Breast epithelium (tissue), 3 donors: ENCODE measurements at regions not wholly inside any gene's neighbourhood (a gene's known extent, or its start where the extent isn't known, plus 50 kb on each side); places are given as distances from the start of the nearest gene placed in this dataset.

Source experiments
- CTCF ChIP-seq, 3 donors: fragments of 450-650 bp; IDR thresholded peaks; one replicate each; pipeline ENCODE4 v1.5.1; 2016 to 2017; ENCODE audit warnings: antibody characterized with exemption in 3 of 3, mild to moderate bottlenecking in 3 of 3, moderate library complexity in 3 of 3
- POLR2A ChIP-seq: fragments of 450-650 bp; IDR thresholded peaks from one replicate; pipeline ENCODE4 v1.6.1; 2016; ENCODE audit warnings: antibody characterized with exemption, mild to moderate bottlenecking, moderate library complexity
- POLR2AphosphoS5 ChIP-seq, 3 donors: sonication (generic); formaldehyde crosslinking; IDR thresholded peaks; one replicate each; pipeline ENCODE4 v1.6.1; 2017; ENCODE audit warnings: antibody characterized with exemption in 3 of 3

GRCh38 chr1:112230232-112230631, 165.8 kb upstream of the CTTNBP2NL start:
- no peak for TF ChIP-seq CTCF (IDR thresholded peaks at IDR 0.05)
- no peak for TF ChIP-seq POLR2A
- TF ChIP-seq POLR2AphosphoS5 (IDR thresholded peaks at IDR 0.05), result no peak
